ENCODE measurements at regions not wholly inside any gene's neighbourhood (a gene's known extent, or its start where the extent isn't known, plus 50 kb on each side); places are given as distances from the start of the nearest gene placed in this dataset.
A peak's percentile ranks its signal among the peaks of the same experiment; 100 is the strongest.
"Not testable (repeated sequence)": the region's sequence is repeated elsewhere in the genome, so short reads cannot be mapped to it uniquely, and the experiment has no call there.

- peak; percentile 45 for DNase-seq (ENCODE audit: extremely low spot score)
- no peak overlapping the region for H3K27ac ChIP-seq (replicated peaks in 1 of 4)
- no peaks in the 10 kb centered on the region for H3K27me3 ChIP-seq
- no peaks in the 10 kb centered on the region for H3K9me3 ChIP-seq
- no peak overlapping the region for H3K4me3 ChIP-seq
- H3K4me1 ChIP-seq = no peaks in the 10 kb centered on the region
- intact Hi-C loops (cut with DNase I) = no loop called here
- no peaks in the 10 kb centered on the region for H3K36me3 ChIP-seq
- 57% methylated on average over 3 of the region's 3 CpGs for WGBS
- TF ChIP-seq CTCF (IDR thresholded peaks at IDR 0.05) = no peak
These were observed 205.8 kb upstream of the SSTR4 start for GRCh38 chr20:22829356-22829755.

- H3K27me3 ChIP-seq = no peaks in the 10 kb centered on the region
- H3K4me3 ChIP-seq = no peak overlapping the region
- intact Hi-C loops (cut with DNase I) = no loop called here
- no peaks in the 10 kb centered on the region for H3K9me3 ChIP-seq
- no peaks in the 10 kb centered on the region for H3K4me1 ChIP-seq
- TF ChIP-seq POLR2A (IDR thresholded peaks at IDR 0.05; ENCODE audit: low read depth) (no peak), CTCF (IDR thresholded peaks at IDR 0.05) (no peak), POLR2AphosphoS5 (IDR thresholded peaks at IDR 0.05) (no peak), EP300 (IDR thresholded peaks at IDR 0.05) (no peak)
- 67% methylated on average over 2 of the region's 2 CpGs for WGBS
- no peak for DNase-seq (ENCODE audit: extremely low spot score)
- no peaks in the 10 kb centered on the region for H3K36me3 ChIP-seq
- H3K27ac ChIP-seq (replicated peaks in 1 of 4) = no peak overlapping the region
These were observed 205.0 kb upstream of the SSTR4 start for GRCh38 chr20:22830138-22830537.

- H3K27me3 ChIP-seq; DNase-seq (ENCODE audit: extremely low spot score); H3K4me3 ChIP-seq; H3K36me3 ChIP-seq; intact Hi-C loops (cut with DNase I); H3K4me1 ChIP-seq; H3K9me3 ChIP-seq; H3K27ac ChIP-seq (replicated peaks in 1 of 4): not testable (repeated sequence)
- WGBS = 73% methylated on average over 2 of the region's 2 CpGs
These were observed 204.4 kb upstream of the SSTR4 start for GRCh38 chr20:22830715-22831114.

DNA sequence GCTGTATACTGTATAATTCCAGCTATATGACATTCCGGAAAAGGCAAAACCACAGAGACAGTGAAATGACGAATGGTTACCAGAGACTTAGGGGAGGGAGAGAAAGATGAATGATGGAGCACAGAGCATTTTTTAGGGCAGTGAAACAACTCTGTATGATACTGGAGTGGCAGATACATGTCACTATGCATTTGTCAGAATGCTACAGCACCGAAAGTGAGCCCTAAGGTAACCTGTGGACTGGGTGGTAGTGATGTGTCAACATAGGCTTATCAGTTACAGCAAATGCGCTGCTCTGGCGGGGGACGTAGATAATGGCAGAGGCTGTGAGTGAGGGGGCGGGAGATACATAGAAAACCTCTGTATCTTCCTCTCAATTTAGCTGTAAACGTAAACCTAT is 201.3 kb upstream of the SSTR4 start:
- no peak for TF ChIP-seq EP300 (IDR thresholded peaks at IDR 0.05)

DNA sequence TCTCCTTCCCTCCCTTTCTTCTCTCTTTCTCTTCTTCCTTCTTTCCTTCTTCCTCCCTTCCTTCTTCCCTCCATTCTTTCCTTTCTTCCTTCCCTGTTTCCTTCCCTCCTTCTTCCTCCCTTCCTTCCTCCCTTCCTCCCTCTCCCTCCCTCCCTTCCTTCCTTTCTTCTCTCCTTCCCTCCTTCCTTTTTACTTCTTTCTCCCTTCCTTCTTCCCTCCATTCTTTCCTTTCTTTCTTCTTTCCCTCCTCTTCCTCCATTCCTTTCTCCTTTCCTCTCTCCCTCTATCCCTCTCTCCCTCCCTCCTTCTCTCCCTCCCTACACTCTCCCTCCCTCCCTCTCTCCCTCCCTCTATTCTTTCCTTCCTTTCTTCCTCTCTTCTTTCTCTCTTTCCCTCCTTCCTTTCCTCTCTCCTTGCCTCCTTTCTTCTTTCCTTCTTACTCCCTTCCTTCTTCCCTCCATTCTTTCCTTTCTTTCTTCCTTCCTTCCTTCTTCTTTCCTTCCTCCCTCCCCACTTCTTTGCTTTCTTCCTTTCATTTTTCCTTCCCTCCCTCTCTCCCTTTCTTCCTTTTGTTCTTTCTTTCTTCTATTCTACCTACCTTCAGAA is 200.4 kb upstream of the SSTR4 start:
- intact Hi-C loops (cut with DNase I) = no loop called here
- no peak for TF ChIP-seq POLR2AphosphoS5 (IDR thresholded peaks at IDR 0.05)
- TF ChIP-seq CTCF (IDR thresholded peaks at IDR 0.05) = no peak
- no peak for TF ChIP-seq EP300 (IDR thresholded peaks at IDR 0.05)
- TF ChIP-seq POLR2A (IDR thresholded peaks at IDR 0.05; ENCODE audit: low read depth) = no peak
- Histone ChIP-seq H3K4me1 (no peaks in the 10 kb centered on the region), H3K27me3 (no peaks in the 10 kb centered on the region), H3K36me3 (no peaks in the 10 kb centered on the region), H3K9me3 (no peaks in the 10 kb centered on the region), H3K4me3 (no peak overlapping the region), H3K27ac (replicated peaks in 1 of 4) (no peak overlapping the region)
- DNase-seq (ENCODE audit: extremely low spot score) = no peak

More for the DNA sequence above, 201.3 kb upstream of the SSTR4 start:
- H3K36me3 ChIP-seq = no peaks in the 10 kb centered on the region
- 82% methylated on average over 8 of the region's 8 CpGs for WGBS
- H3K27me3 ChIP-seq = no peaks in the 10 kb centered on the region
- H3K4me3 ChIP-seq = no peak overlapping the region
- H3K9me3 ChIP-seq = no peaks in the 10 kb centered on the region
- DNase-seq (ENCODE audit: extremely low spot score) = peak; percentile 70
- no peaks in the 10 kb centered on the region for H3K4me1 ChIP-seq
- no peak overlapping the region for H3K27ac ChIP-seq (replicated peaks in 1 of 4)
- intact Hi-C loops (cut with DNase I) = no loop called here

DNA sequence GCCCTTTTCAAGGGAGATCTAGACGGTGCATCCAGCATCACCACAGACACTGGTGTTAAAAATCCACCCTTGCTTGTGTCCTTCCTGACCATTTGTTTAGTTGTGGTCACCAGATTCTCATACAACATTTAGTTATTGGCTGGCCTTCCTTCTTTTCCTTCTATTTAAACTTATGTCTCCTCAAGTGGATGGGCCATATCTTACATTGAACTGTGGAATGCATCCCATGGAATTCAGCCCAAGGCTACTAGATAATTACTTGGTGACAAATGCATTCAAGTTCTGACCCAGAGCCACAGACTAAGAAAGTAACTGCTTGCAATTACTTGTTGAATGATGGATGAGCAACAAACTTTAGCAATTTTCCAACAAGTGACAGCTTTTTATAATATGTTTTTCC is 198.9 kb upstream of the SSTR4 start:
- WGBS = 67% methylated on average over 1 of the region's 1 CpG
- Histone ChIP-seq H3K4me3 (no peak overlapping the region), H3K4me1 (no peaks in the 10 kb centered on the region), H3K9me3 (no peaks in the 10 kb centered on the region), H3K36me3 (no peaks in the 10 kb centered on the region), H3K27ac (replicated peaks in 1 of 4) (no peak overlapping the region), H3K27me3 (no peaks in the 10 kb centered on the region)
- TF ChIP-seq POLR2AphosphoS5 (IDR thresholded peaks at IDR 0.05) = no peak
- no peak for TF ChIP-seq CTCF (IDR thresholded peaks at IDR 0.05)
- no peak for TF ChIP-seq EP300 (IDR thresholded peaks at IDR 0.05)
- no peak for TF ChIP-seq POLR2A (IDR thresholded peaks at IDR 0.05; ENCODE audit: low read depth)
- intact Hi-C loops (cut with DNase I) = no loop called here
- no peak for DNase-seq (ENCODE audit: extremely low spot score)
